ENCODE measurements at regions not wholly inside any gene's neighbourhood (a gene's known extent, or its start where the extent isn't known, plus 50 kb on each side); places are given as distances from the start of the nearest gene placed in this dataset.

- TF ChIP-seq CTCF (IDR thresholded peaks at IDR 0.05; ENCODE audit: insufficient read depth, low read length, poor library complexity, severe bottlenecking) (no peak), EZH2phosphoT487 (conservative IDR thresholded peaks at IDR 0.05; ENCODE audit: low read length) (no peak)
Measured at GRCh38 chr6:14412026-14412425, 294.5 kb downstream of the CD83 start.
